Right lobe of liver (tissue), 6 donors: ENCODE measurements at regions not wholly inside any gene's neighbourhood (a gene's known extent, or its start where the extent isn't known, plus 50 kb on each side); places are given as distances from the start of the nearest gene placed in this dataset.
"Not testable (repeated sequence)": the region's sequence is repeated elsewhere in the genome, so short reads cannot be mapped to it uniquely, and the experiment has no call there.

Experiments
- ATAC-seq, 4 donors: fragments of 200-7000 bp; cut with Tn5 transposase; one replicate each; pipeline ENCODE4 v1.9.1; 2020; ENCODE audit warnings: mild to moderate bottlenecking in 4 of 4, moderate library complexity in 4 of 4
- DNase-seq, 3 donors: peaks; one replicate each; pipeline ENCODE4 v3.0.0-alpha.2; 2020
- H3K27ac ChIP-seq, 3 donors: fragments of 200-600 bp; one replicate each; pipeline ENCODE4 v1.8.0; 2022
- H3K27me3 ChIP-seq, 2 donors: fragments of 200-600 bp; one replicate each; pipeline ENCODE4 v1.8.0; 2022
- H3K36me3 ChIP-seq, 4 donors: fragments of 200-600 bp; sonication (generic) in 1 of 4; one replicate each; pipeline versions ENCODE4 v1.5.1 to v1.8.0; 2017 to 2022; ENCODE audit warnings: control low read depth in 1 of 4
- H3K4me1 ChIP-seq, 4 donors: fragments of 200-600 bp; sonication (generic) in 1 of 4; one replicate each; pipeline versions ENCODE4 v1.5.1 to v1.8.0; 2017 to 2022; ENCODE audit warnings: control low read depth in 1 of 4
- H3K4me3 ChIP-seq, 3 donors: fragments of 200-600 bp; one replicate each; pipeline ENCODE4 v1.8.0; 2022
- H3K9me3 ChIP-seq, 4 donors: fragments of 200-600 bp; sonication (generic) in 1 of 4; one replicate each; pipeline versions ENCODE4 v1.5.1 to v1.8.0; 2017 to 2022; ENCODE audit warnings: control low read depth in 1 of 4
- CTCF ChIP-seq, 4 donors: fragments of 200-600 bp in 3 of 4; fragments of 450-650 bp in 1 of 4; IDR thresholded peaks; one replicate each; pipeline versions ENCODE4 v1.5.1 to v1.8.0; 2016 to 2022; ENCODE audit warnings: antibody characterized with exemption in 4 of 4, mild to moderate bottlenecking in 2 of 4
- POLR2A ChIP-seq: fragments of 450-650 bp; IDR thresholded peaks from one replicate; pipeline ENCODE4 v1.6.1; 2017; ENCODE audit warnings: antibody characterized with exemption, mild to moderate bottlenecking
- WGBS: methylation state at CpG from one replicate; pipeline ENCODE4 v1.1.6; 2018; ENCODE audit warnings: low coverage, low lambda C conversion rate; ENCODE audit not compliant: insufficient coverage; ENCODE audit errors: missing lambda C conversion rate; 5-methylcytosine and 5-hydroxymethylcytosine counted together
- intact Hi-C, 2 donors: fragments of 100-400 bp; cut with DNase I; formaldehyde crosslinking; loops; one replicate each; pipeline versions ENCODE4 v1.11.2 to v1.14.1; 2022
- donor health status: DM: no; HTN: yes; CAD: no.
- donor health status: DM: no; HTN: no; CAD: no.
- donor health status: DM: no; HTN: no; CAD: no.
- donor health status: DM: no; HTN: yes; CAD: no.
- donor health status: DM: no; HTN: yes; CAD: no.

- TF ChIP-seq CTCF (IDR thresholded peaks at IDR 0.05): no peak
- TF ChIP-seq POLR2A: no peak
- WGBS: 25% methylated on average over 2 of the region's 4 CpGs
- no peaks in the 10 kb centered on the region for H3K9me3 ChIP-seq
- intact Hi-C loops: no loop called here
- peak in 1 of 3 donors; percentile 34 for DNase-seq
- no peak overlapping the region for H3K27ac ChIP-seq
- peak in 2 of 4 donors; percentile 14 to 43 for ATAC-seq
- H3K27me3 ChIP-seq: no peaks in the 10 kb centered on the region
- H3K4me1 ChIP-seq: no peaks in the 10 kb centered on the region
- no peaks in the 10 kb centered on the region for H3K36me3 ChIP-seq
- no peak overlapping the region for H3K4me3 ChIP-seq
Measured at GRCh38 chr12:131269551-131269950, 315.8 kb downstream of the ADGRD1 start.

GRCh38 chr12:131269977-131270376, 316.3 kb downstream of the ADGRD1 start:
- ATAC-seq, H3K36me3 ChIP-seq, intact Hi-C loops, H3K9me3 ChIP-seq, H3K4me3 ChIP-seq, H3K27ac ChIP-seq, H3K4me1 ChIP-seq, H3K27me3 ChIP-seq: not testable (repeated sequence)
- DNase-seq: peak in 1 of 3 donors; percentile 28
- 91% methylated on average over 4 of the region's 4 CpGs for WGBS

GRCh38 chr12:131271724-131272123, 318.0 kb downstream of the ADGRD1 start:
- Histone ChIP-seq H3K9me3 (no peaks in the 10 kb centered on the region), H3K27me3 (no peaks in the 10 kb centered on the region), H3K4me1 (no peaks in the 10 kb centered on the region), H3K36me3 (no peaks in the 10 kb centered on the region), H3K27ac (no peak overlapping the region), H3K4me3 (no peak overlapping the region)
- intact Hi-C loops: no loop called here
- no peak for DNase-seq
- no peak for ATAC-seq
- TF ChIP-seq POLR2A: no peak
- TF ChIP-seq CTCF (IDR thresholded peaks at IDR 0.05): no peak

GRCh38 chr12:131272283-131272814, 318.6 kb downstream of the ADGRD1 start:
- H3K9me3 ChIP-seq, ATAC-seq, H3K4me3 ChIP-seq, intact Hi-C loops, H3K27me3 ChIP-seq, H3K36me3 ChIP-seq, H3K27ac ChIP-seq, H3K4me1 ChIP-seq: not testable (repeated sequence)
- WGBS: 80% methylated on average over 4 of the region's 8 CpGs
- DNase-seq: peak in 1 of 3 donors; percentile 15

- H3K36me3 ChIP-seq: no peaks in the 10 kb centered on the region
- no peaks in the 10 kb centered on the region for H3K4me1 ChIP-seq
- peak in 1 of 3 donors; percentile 34 for DNase-seq
- TF ChIP-seq POLR2A: no peak
- TF ChIP-seq CTCF (IDR thresholded peaks at IDR 0.05): no peak
- H3K27me3 ChIP-seq: no peaks in the 10 kb centered on the region
- H3K9me3 ChIP-seq: no peaks in the 10 kb centered on the region
- intact Hi-C loops: no loop called here
- WGBS: 52% methylated on average over 10 of the region's 11 CpGs
- ATAC-seq: no peak
- H3K4me3 ChIP-seq: no peak overlapping the region
- H3K27ac ChIP-seq: no peak overlapping the region
Measured at GRCh38 chr12:131273291-131273845, 319.7 kb downstream of the ADGRD1 start.

GRCh38 chr12:131274061-131274460, 320.4 kb downstream of the ADGRD1 start:
- WGBS: 49% methylated on average over 2 of the region's 12 CpGs
- no peaks in the 10 kb centered on the region for H3K9me3 ChIP-seq
- no peaks in the 10 kb centered on the region for H3K36me3 ChIP-seq
- H3K4me1 ChIP-seq: no peaks in the 10 kb centered on the region
- H3K4me3 ChIP-seq: no peak overlapping the region
- H3K27ac ChIP-seq: no peak overlapping the region
- peak in 1 of 3 donors; percentile 20 for DNase-seq
- no peaks in the 10 kb centered on the region for H3K27me3 ChIP-seq
- intact Hi-C loops: no loop called here
- TF ChIP-seq CTCF (IDR thresholded peaks at IDR 0.05) (no peak), POLR2A (no peak)
- no peak for ATAC-seq
